Eye (tissue), 1 donor: ENCODE measurements at regions not wholly inside any gene's neighbourhood (a gene's known extent, or its start where the extent isn't known, plus 50 kb on each side); places are given as distances from the start of the nearest gene placed in this dataset.
"Not testable (repeated sequence)": the region's sequence is repeated elsewhere in the genome, so short reads cannot be mapped to it uniquely, and the experiment has no call there.

Source experiments
- DNase-seq: peaks from one replicate; pipeline ENCODE4 v3.0.0-alpha.2; 2015

DNA sequence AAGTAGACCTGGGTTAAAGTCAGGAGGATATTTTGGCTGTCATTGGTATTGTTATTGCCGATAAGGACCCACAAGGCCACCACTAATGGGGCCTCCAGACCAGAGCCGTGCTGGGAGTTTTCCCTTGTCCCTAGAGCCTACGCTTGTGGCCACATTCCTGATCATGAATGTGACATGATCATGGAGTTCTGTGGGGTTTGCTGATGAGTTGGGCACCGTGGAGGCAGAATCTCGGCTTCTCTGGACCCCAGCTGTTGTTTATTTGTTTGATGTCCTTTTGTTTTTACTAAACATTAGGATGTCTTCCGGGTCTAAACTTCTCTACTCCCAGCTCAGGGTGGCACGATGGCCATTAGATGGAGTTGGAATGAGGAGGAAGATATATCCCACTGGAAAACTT lies 74.9 kb upstream of the TMPRSS2 start:
- DNase-seq = no peak

DNA sequence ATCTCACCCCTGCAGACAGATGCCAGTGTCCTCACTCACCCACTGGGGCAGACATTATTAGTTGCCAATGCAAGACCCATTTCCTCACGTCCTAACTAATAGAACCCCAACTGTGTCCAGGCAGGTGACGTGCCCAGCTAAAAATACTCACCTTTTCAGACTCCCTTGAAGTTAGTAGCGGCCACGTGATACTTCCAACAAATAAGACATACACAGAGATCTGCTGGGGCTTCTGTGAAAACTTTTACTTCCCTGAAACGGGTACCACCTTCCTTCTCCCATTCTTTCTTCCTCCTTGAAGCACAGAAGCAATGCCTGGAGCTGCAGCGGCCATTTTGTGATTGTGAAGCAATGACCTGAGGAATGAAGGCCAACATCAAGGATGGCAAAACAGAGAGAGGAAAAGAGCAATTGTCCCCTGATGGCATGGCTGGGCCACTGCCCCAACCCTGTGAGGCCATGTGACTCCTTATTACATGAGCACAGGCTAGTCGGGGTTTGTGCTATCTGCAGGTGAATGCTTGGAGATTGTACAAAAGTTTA lies 74.4 kb upstream of the TMPRSS2 start:
- DNase-seq = no peak

DNA sequence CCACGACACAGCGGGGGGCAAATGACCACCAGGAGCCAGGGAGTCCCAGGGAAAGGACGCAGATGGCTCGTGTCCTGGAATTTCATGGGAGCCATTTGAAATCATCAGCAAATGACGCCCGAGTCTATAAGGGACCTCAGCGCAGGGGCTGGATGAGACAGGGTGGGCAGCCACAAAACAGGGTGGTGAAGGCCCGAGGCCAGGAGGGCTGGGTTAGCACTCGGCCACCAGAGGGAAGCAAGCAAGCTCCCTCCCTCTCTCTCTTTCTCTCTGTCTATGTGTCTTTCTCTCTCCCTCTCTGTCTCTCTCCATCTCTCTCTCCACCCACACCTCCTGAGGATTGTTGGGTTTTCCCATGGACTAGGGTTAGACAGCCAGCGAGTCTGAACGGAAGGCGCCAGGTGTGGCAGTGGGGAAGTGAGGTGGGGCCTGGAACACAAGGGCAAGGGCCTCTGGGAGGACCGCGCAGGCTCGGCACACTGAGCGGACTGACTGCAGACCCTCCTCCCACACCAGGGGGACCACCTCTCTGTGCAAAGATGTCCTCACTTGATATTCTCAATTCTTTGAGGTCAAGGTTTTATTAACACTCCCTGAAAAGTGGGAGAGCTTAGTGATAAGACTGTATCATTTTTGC lies 73.8 kb upstream of the TMPRSS2 start:
- no peak for DNase-seq

DNA sequence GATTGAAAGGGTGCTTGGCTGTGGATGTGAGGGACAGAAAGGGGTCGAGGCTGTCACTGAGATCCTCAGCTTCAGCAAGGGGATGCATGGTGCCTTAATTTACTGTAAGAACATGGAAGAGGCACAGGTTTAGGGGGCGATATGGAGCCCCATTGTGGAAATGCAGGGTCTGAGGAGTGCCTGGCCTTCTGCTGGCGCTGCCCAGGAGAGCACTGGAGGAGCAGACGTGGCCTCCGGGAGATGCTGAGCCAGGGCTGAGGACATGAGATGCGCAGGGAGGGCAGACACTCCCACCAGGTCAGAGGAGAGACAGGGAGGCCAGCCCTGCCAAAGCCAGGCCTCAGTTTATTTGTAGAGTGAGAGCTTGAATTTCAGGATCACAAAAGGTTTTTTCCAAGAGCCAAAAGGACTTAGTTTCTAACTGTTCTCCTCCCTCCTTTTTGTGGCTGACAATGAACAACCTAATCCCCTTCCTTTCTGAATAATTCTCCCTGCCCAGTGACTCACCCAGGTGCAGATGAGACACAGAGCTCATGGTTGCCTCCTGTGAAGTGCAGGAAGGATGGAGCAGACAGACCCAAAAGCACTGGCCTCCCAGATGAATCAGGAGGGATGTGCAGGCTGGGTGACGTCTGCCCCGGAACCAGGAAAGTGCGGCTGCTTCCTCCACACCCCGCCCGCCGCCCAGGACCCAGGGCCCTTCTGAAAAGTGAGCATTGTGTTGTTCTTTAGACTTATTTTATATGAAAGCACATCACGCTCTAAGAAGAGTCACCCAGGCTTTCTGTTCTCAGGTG lies 73.0 kb upstream of the TMPRSS2 start:
- no peak for DNase-seq

DNA sequence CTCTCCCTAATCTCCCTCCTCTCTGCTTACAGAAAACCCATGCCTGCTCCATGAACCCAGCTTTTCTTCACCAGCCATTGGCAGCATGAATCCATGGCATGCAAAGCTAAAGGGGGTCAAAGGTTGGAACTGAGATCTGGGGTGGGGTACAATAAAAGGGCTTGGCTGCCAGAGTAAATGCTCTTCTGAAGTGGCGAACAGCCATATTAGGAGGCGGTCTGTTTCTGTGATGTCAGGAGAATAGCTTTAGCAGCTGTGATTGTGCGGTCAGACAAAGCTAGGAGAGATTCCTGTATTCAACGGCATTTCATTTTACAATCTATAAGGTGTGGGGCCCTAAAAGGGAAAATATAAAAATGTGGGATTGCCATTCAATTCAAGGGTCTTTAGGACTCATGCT lies 71.7 kb upstream of the TMPRSS2 start:
- DNase-seq = no peak

DNA sequence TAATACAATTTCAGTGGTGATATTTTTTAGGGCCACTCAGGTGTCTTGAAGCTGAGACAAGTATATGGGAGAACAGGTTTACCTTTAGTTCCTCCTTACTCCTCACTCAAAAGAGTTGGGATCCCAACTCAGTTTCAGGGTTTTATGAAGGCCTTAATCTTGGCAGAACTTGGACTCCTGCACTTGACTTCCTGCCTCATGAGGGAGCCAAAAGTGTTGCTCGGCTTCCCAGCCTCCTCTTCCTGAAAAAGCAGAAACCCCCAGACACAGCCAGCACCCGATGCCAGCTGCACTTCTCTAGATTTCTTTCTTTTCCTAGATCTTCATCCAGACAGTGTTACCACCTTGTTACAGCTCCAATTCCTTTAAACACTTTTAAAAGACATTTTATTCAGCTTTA lies 70.8 kb upstream of the TMPRSS2 start:
- no peak for DNase-seq

DNA sequence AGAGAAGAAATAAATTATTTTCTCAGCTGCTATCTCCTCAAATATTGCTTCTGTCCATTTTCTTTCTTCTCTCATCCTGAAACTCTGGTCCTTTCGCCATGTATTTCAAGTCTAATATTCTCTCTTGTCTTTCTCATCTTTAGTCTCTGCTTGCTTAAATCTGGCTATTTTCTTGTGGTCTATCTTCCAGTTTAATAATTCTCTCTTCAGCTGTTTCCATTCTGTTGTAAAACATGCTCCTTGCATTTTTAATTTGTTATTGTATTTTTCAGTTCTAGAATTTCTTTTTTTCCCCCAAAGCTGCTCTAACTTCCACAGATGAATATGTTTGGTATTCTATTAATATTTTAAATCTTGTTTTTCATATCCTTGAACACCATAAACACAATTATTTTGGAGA lies 70.1 kb upstream of the TMPRSS2 start:
- no peak for DNase-seq

DNA sequence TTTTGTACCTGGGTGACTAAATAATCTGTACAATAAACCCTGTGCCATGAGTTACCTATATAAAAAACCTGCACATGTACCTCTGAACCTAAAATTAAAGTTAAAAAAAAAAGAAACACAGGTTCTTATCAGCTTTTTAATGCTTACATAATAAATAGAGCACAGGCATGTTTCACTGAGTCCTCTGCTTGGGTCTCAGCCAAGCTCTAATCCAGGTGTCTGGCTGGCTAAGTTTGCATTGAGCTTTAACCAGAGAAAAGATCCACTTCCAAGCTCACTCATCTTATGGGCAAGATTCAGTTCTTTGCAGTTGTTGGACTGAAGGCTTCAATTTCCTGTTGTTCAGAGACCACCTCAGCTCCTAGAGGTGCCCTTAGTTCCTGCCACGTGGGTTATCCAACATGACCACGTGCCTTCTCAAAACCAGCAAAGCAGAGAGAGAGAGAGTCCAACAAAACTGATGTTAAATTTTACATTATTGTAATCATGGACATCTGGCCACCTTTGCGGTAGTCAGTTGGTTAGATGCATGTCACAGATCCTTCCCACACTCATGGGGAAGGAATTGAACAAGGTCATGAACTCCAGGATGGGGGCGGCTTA lies 68.2 kb upstream of the TMPRSS2 start:
- DNase-seq = no peak

DNA sequence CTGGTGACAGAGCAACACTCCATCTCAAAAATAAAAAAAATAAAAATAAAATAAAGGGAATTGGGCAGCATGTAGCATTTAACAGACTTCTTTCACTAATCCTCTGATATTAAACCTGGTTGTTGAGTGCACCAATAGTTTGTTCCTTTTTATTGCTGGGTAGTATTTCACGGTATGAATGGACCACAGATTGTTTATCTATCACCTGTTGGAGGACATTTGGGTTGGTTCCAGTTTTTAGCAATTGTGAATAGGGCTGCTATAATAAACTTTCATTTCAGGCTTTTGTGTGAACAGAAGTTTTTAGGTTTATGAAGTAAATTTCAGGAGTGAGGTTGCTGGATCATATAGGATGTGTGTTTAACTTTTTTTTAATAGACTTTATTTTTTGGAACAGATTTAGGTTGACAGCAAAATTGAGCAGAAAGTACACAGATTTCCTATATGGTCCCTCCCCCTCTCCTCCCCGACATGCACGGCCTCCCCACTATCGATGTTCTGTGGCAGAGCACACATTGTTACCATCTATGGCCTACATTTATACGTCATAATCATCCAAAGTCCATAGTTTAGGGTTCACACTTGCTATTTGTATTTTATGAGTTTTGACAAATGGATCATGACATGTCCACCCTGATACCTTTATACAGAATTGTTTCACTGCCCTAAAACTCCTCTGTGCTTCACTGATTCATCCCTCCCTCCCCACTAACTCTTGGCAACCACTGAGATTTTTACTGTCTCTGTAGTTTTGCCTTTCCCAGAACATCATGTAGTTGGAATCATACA lies 66.1 kb upstream of the TMPRSS2 start:
- DNase-seq = no peak

DNA sequence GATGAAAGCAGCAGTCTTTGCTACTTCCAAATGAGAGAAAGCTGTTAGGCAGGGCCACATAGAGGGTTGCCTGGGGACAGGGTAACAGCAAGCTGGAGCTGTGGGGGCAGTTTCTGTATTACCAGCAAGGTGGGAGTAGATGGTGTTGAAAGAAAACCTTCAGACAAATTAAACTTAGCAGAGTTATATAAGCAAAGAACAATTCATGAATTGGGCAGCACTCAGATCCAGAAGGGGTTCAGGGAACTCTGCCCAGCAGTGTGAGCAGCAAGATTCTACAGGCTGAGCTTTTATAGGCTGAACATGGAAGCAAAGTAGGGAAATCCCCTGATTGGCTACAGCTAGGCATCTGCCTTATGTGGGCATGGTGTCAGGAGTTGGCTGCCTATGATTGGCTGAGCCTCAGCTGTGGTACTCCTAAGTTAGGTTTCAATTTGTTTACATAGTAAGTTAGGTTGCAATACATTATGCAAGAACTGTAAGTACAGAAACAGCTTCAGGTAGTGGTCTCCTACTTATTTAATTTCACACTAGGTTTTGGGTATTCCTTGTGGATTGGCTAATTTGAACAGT lies 64.1 kb upstream of the TMPRSS2 start:
- DNase-seq = no peak

DNA sequence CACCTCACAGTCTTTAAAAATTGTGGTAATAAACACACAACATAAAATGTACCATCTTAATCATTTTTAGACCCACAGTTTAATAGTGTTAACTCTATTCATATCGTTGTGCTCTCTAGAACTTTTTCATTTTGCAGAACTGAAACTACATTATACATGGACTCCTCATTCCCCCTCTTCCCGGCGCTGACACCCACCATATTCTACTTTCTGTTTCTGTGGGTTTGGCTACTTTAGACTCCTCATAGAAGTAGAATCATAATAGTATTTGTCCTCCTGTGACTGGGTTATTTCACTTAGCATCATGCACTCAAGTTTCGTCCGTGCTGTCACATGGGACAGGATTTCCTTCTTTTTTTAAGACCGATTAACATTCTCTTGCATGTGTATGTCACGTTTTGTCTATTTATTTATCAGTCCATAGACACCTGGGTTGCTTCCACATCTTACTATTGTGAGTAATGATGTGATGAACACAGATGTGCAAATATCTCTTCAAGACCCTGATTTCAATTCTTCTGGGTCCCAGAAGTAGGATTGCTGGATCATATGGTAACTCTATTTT lies 62.9 kb upstream of the TMPRSS2 start:
- no peak for DNase-seq

DNA sequence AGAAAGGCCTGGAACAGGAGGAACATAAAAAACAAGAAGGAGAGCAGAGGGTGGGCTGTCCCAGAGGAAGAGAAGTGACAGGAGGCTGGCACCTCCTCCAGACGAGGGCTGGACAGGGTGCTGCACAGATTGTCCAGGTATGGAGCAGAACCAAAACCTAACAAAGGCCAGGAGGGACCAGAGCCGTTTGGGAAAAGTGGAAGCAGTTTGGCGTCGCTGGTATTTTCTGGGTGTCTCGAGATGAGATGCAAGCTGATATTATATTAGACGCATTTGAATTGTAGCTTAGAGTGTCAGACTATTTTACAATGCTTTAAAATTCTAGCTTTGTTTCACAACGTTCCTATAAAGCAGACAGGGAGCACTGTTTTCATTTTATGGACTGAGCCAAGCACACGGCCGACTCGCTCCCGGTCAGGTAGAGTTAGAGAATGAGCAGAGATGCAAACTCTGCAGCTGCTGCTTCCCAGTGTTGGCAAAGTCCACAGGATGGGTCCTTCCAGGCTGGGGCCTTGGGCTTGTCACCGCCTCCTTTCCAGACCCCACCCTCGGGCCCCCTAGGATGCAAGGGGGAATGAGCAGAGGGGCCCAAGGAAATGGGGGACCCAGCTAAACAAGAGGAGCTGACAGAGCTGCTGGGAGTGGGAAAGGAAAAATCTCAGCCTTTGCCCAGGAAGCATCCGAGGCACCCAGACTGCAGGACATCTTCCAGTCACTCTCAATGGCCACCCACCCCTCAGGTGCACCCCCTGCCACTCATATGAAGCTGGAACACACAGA lies 60.8 kb upstream of the TMPRSS2 start:
- no peak for DNase-seq

DNA sequence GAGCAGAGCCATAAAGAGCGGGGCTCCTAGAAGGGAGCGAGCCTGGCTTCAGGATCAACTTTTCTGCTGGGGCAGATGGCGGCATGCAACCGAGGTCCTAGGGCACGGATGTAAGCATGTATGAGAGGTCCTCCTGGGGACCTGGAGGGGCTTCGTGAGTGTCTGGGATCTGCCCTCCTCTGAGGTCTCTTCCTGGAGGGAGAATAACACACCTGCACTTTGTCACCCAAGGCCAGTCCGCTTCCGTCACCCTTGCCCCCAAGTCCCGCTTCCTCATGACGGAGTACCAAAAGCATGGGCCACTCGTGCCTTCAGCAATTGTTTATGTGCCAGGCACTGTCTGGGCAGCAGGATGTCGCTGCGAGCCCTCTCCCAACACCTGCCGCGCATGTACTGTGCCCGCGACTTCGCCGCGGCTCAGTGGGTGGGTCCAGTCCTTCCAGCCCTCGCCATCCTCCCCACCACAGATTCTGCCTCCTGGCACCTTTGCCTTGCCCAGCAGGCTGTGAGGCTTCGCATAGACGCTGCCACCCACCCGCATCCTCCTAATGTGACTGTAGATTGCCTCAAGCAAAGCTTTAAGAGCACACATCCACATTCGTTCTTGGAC lies 60.0 kb upstream of the TMPRSS2 start:
- DNase-seq = no peak

DNA sequence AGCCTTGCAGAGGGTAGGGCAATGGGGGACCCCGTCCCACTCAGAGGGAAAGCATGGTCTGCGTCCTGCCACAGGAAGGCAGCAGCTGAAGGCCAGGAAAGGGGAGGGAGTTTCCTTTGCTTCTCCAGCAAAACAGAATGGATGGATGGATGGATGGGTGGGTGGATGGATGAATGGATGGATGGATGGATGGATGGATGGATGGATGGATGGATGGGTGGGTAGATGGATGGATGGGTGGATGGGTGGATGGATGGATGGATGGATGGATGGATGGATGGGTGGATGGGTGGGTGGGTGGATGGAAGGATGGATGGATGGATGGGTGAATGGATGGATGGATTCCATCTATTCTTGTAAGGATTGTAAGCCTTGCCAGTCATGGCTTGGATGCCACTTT lies 59.3 kb upstream of the TMPRSS2 start:
- not testable (repeated sequence) for DNase-seq

DNA sequence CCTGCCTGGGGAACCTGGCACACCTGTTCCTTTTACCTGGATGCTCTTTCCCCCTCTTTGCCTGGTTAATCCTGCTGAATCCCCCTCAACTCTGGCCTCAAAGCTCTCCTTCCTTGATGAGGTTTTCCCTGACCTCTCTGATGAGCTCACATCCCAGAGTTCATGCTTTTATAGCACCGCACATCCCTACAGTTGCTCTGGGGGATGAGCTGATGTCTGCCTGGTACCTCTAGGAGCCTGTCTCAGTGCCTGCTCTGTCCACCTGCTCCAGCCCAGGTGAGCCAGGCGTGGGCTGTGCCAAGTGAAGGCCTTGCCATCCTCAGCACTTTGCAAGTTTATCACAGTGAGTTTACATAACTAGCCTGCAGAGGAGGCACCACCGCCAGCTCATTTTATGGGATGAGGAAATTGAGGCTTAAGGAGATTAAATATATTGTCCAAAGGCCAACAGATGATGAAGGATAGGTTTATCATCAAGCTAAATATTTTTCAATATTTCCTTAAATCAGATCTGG lies 58.6 kb upstream of the TMPRSS2 start:
- DNase-seq = no peak

DNA sequence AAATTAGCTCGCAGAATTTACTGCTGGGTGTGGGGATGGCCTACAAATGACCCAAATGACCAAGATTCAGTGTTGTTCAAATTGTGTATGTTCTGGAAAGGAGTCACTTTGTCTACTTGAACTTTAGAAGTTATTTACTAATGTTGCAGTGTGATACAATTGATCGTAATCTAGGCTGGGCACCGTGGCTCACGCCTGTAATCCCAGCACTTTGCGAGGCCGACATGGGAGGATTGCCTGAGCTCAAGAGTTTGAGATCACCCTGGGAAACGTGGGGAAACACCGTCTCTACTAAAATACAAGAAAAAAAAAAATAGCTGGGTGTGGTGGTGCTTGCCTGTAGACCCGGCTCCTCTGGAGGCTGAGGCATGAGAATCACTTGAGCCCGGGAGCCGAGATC lies 57.6 kb upstream of the TMPRSS2 start:
- DNase-seq = no peak

DNA sequence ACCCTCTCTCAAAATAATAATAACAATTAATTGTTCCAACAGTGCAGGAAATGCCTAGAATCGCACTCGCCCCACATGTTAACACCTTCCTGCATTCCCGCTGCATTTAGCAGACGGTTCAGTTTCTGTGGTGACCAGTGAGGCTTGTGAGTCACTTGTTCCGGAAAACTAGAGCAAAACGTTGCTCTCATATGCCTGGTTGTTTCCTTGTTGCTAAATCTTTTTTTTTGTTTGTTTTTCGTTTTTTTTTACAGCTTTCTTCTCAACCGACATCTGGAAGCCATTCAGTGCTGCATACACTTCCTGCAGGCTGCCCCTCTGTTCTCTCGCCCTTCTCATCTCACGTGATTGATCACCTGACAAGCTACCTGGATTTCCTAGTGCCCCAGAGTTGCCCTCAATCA lies 56.9 kb upstream of the TMPRSS2 start:
- DNase-seq = no peak

DNA sequence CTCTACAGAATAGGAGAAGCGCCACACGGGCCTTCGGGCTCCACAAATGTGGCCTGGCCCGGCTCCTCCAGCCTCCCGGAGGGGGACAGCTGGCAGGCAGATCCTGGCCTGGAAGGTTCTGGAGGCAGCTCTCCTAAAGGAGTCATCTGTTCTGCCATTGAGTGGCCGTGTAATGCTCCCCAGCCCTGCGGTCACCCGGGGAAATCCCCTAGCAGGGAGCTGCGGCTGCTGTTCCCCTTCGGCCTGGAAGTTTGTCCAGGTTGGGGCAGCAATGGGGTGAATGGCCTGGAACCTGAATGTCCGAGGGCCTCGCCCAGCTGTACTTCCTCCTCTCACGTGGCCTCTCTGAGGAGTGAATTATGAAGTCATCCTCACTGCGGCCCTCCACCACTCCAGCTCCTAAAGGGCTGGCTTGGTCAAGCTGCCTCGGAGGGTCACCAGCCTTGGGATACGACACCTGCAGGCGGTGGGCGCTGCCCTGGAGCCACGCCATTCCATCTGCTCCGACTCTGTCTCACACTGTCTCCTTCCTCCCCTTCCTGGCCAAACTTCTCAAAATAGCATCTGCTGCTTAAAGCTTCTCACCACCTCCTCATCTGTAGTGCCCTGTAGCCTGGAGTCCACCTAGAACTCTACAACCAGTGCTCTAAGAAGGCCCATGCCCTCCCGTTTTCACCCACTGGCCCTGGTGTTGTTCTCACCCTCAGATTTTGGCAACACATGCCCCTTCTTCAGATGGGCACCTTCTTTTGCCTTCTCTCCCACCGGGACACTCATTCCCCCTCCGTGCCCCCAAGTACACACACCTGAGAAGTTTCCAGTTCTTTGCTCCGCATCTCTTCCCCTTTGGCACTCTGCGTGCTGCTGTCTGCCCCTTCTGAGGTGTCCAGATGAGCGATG lies 54.4 kb upstream of the TMPRSS2 start:
- no peak for DNase-seq

DNA sequence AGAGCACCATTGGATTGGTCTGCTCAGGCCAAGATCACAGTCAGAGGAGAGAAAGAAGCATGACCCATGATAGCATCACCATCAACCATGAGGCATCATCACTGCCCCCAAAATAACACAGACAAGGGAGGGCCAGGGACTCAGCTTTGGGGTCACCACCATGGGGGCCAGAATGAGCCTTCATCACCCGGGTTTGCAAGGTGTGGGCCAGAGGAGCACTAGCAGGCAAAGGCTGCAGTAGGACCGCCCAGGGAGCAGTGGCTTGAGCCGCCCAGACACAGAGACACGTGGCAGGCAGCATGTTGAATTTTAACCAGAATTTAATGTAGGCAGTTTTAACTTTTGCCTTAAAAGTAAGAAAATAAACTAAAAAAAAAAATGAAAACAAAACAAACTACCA lies 53.7 kb upstream of the TMPRSS2 start:
- no peak for DNase-seq

DNA sequence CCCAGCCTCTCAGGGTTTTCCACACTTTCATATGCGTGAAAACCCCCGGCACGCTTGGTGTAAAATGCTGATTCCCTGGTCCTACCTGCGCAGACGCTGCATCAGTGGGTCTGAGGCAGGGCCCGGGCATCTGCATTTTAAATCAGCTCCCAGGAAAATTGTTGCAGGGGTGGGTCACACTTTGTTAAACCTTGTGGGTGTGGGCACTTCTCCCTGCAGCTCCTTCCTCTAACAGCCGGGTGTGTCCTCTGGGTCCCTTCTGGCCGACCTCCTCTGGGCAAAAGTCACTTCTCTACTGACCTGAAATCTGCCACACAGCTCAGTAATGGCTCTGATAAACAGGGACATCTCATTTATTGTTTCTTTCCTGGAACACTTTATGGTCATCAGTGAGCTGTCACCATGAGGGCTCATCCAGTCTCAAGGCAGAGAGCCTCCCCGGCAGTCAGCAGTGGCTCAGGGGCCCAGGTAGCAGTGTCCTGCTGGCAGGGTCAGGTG lies 52.8 kb upstream of the TMPRSS2 start:
- no peak for DNase-seq
